ENCODE measurements at regions not wholly inside any gene's neighbourhood (a gene's known extent, or its start where the extent isn't known, plus 50 kb on each side); places are given as distances from the start of the nearest gene placed in this dataset.
A peak's percentile ranks its signal among the peaks of the same experiment; 100 is the strongest.

GRCh38 chr13:111037927-111038326 lies 77.2 kb upstream of the ARHGEF7 start:
- intact Hi-C loops (cut with DNase I, micrococcal nuclease) = no loop called here
- DNase-seq (no peak), ATAC-seq (no peak)
- ChIA-PET CTCF (interaction anchor here (1.3 kb wide), 1 partner anchor 30 kb away, joined by 5 read pairs; no protein-coding TSS in a partner anchor), POLR2A (no interaction called here)
- no peak overlapping the region for H3K27ac Mint-ChIP-seq
- peaks cover 32% of the 10 kb centered on the region for H3K27me3 Mint-ChIP-seq
- H3K36me3 Mint-ChIP-seq (ENCODE audit: low read depth) = no peaks in the 10 kb centered on the region
- H3K4me3 Mint-ChIP-seq = no peak overlapping the region
- no peaks in the 10 kb centered on the region for H3K9me3 Mint-ChIP-seq (ENCODE audit: low read depth)
- H3K4me1 Mint-ChIP-seq = no peaks in the 10 kb centered on the region

GRCh38 chr13:111036665-111037064 lies 78.4 kb upstream of the ARHGEF7 start:
- no peak overlapping the region for H3K4me3 Mint-ChIP-seq
- CTCF ChIA-PET = interaction anchor here (0.6 to 0.8 kb wide), 4 partner anchors 26 to 1117 kb away, joined by 3 read pairs; no protein-coding TSS in a partner anchor
- H3K36me3 Mint-ChIP-seq (ENCODE audit: low read depth) = no peaks in the 10 kb centered on the region
- H3K9me3 Mint-ChIP-seq (ENCODE audit: low read depth) = no peaks in the 10 kb centered on the region
- intact Hi-C loops (cut with DNase I, micrococcal nuclease) = no loop called here
- no peak overlapping the region for H3K27ac Mint-ChIP-seq
- DNase-seq (no peak), ATAC-seq (no peak)
- POLR2A ChIA-PET = no interaction called here
- peaks cover 27% of the 10 kb centered on the region for H3K27me3 Mint-ChIP-seq
- no peaks in the 10 kb centered on the region for H3K4me1 Mint-ChIP-seq

GRCh38 chr13:111035861-111036260 lies 79.2 kb upstream of the ARHGEF7 start:
- ChIA-PET POLR2A (no interaction called here), CTCF (interaction anchor here (0.6 to 0.9 kb wide), 4 partner anchors 33 to 1118 kb away, joined by 3 read pairs; no protein-coding TSS in a partner anchor)
- Mint-ChIP-seq H3K4me3 (no peak overlapping the region), H3K36me3 (ENCODE audit: low read depth) (no peaks in the 10 kb centered on the region), H3K27me3 (peaks cover 26% of the 10 kb centered on the region), H3K27ac (no peak overlapping the region), H3K4me1 (no peaks in the 10 kb centered on the region), H3K9me3 (ENCODE audit: low read depth) (no peaks in the 10 kb centered on the region)
- ATAC-seq = no peak
- DNase-seq = no peak
- intact Hi-C loops (cut with DNase I, micrococcal nuclease) = no loop called here

- no peaks in the 10 kb centered on the region for H3K4me1 Mint-ChIP-seq
- H3K36me3 Mint-ChIP-seq (ENCODE audit: low read depth) = no peaks in the 10 kb centered on the region
- POLR2A ChIA-PET = no interaction called here
- CTCF ChIA-PET = no interaction called here
- ATAC-seq = no peak
- H3K27ac Mint-ChIP-seq = no peak overlapping the region
- intact Hi-C loops (cut with DNase I, micrococcal nuclease) = no loop called here
- no peaks in the 10 kb centered on the region for H3K9me3 Mint-ChIP-seq (ENCODE audit: low read depth)
- H3K27me3 Mint-ChIP-seq = peaks cover 24% of the 10 kb centered on the region
- DNase-seq = no peak
- no peak overlapping the region for H3K4me3 Mint-ChIP-seq
These were observed 80.3 kb upstream of the ARHGEF7 start for GRCh38 chr13:111034811-111035210.

GRCh38 chr13:111033172-111034130 lies 81.7 kb upstream of the ARHGEF7 start:
- H3K9me3 Mint-ChIP-seq (ENCODE audit: low read depth) = no peaks in the 10 kb centered on the region
- CTCF ChIA-PET = interaction anchor here (0.6 kb wide), 1 partner anchor 76 kb away, joined by 3 read pairs; no protein-coding TSS in a partner anchor
- no peaks in the 10 kb centered on the region for H3K36me3 Mint-ChIP-seq (ENCODE audit: low read depth)
- no peak for DNase-seq
- H3K4me1 Mint-ChIP-seq = no peaks in the 10 kb centered on the region
- no peak overlapping the region for H3K4me3 Mint-ChIP-seq
- POLR2A ChIA-PET = no interaction called here
- H3K27ac Mint-ChIP-seq = no peak overlapping the region
- no peak for ATAC-seq
- intact Hi-C loops (cut with DNase I, micrococcal nuclease) = no loop called here
- H3K27me3 Mint-ChIP-seq = peaks cover 21% of the 10 kb centered on the region

- intact Hi-C loops (cut with DNase I, micrococcal nuclease) = no loop called here
- ATAC-seq = peak; percentile 86
- DNase-seq = peak; percentile 54
- POLR2A ChIA-PET = no interaction called here
- H3K27me3 Mint-ChIP-seq = peaks cover 12% of the 10 kb centered on the region
- H3K4me1 Mint-ChIP-seq = peaks cover 2% of the 10 kb centered on the region
- H3K36me3 Mint-ChIP-seq (ENCODE audit: low read depth) = no peaks in the 10 kb centered on the region
- H3K9me3 Mint-ChIP-seq (ENCODE audit: low read depth) = no peaks in the 10 kb centered on the region
- no peak overlapping the region for H3K4me3 Mint-ChIP-seq
- H3K27ac Mint-ChIP-seq = no peak overlapping the region
- CTCF ChIA-PET = interaction anchor here (0.6 kb wide), 1 partner anchor 53 kb away, joined by 3 read pairs; no protein-coding TSS in a partner anchor
These were observed 83.6 kb upstream of the ARHGEF7 start for GRCh38 chr13:111031531-111031961.

- POLR2A ChIA-PET = no interaction called here
These were observed 85.0 kb upstream of the ARHGEF7 start for GRCh38 chr13:111029957-111030609.

GRCh38 chr13:111027458-111028439 lies 87.4 kb upstream of the ARHGEF7 start:
- Mint-ChIP-seq H3K4me3 (no peak overlapping the region), H3K9me3 (ENCODE audit: low read depth) (no peaks in the 10 kb centered on the region), H3K4me1 (peaks cover 2% of the 10 kb centered on the region), H3K36me3 (ENCODE audit: low read depth) (no peaks in the 10 kb centered on the region), H3K27me3 (peaks cover 22% of the 10 kb centered on the region), H3K27ac (no peak overlapping the region)
- intact Hi-C loops (cut with DNase I, micrococcal nuclease) = no loop called here
- DNase-seq (peak; percentile 28), ATAC-seq (no peak)
- ChIA-PET CTCF (interaction anchor here (0.5 kb wide), 1 partner anchor 44 kb away, joined by 3 read pairs; no protein-coding TSS in a partner anchor), POLR2A (no interaction called here)

More at GRCh38 chr13:111029957-111030609, 85.0 kb upstream of the ARHGEF7 start:
- DNase-seq = no peak
- Mint-ChIP-seq H3K4me1 (peaks cover 2% of the 10 kb centered on the region), H3K9me3 (ENCODE audit: low read depth) (no peaks in the 10 kb centered on the region), H3K36me3 (ENCODE audit: low read depth) (no peaks in the 10 kb centered on the region), H3K4me3 (no peak overlapping the region), H3K27ac (no peak overlapping the region), H3K27me3 (peaks cover 11% of the 10 kb centered on the region)
- CTCF ChIA-PET = interaction anchor here (0.6 to 1.0 kb wide), 2 partner anchors 13 to 15 kb away, joined by 3 read pairs; no protein-coding TSS in a partner anchor
- ATAC-seq = no peak
- intact Hi-C loops (cut with DNase I, micrococcal nuclease) = no loop called here

- ChIA-PET POLR2A (no interaction called here), CTCF (no interaction called here)
- peaks cover 12% of the 10 kb centered on the region for H3K9me3 Mint-ChIP-seq (ENCODE audit: low read depth)
- no peaks in the 10 kb centered on the region for H3K36me3 Mint-ChIP-seq (ENCODE audit: low read depth)
- intact Hi-C loops (cut with DNase I, micrococcal nuclease) = no loop called here
- peaks cover 2% of the 10 kb centered on the region for H3K4me1 Mint-ChIP-seq
- H3K27me3 Mint-ChIP-seq = peaks cover 27% of the 10 kb centered on the region
- ATAC-seq (no peak), DNase-seq (no peak)
- H3K4me3 Mint-ChIP-seq = no peak overlapping the region
- H3K27ac Mint-ChIP-seq = no peak overlapping the region
These were observed 89.8 kb upstream of the ARHGEF7 start for GRCh38 chr13:111025310-111025709.

- H3K4me1 Mint-ChIP-seq = no peaks in the 10 kb centered on the region
- no peak overlapping the region for H3K27ac Mint-ChIP-seq
- POLR2A ChIA-PET = interaction anchor here (0.6 kb wide), 1 partner anchor 165 kb away, joined by 3 read pairs; no protein-coding TSS in a partner anchor
- CTCF ChIA-PET = interaction anchor here (0.7 kb wide), 1 partner anchor 1592 kb away, joined by 3 read pairs; no protein-coding TSS in a partner anchor
- ATAC-seq (no peak), DNase-seq (no peak)
- no peaks in the 10 kb centered on the region for H3K36me3 Mint-ChIP-seq (ENCODE audit: low read depth)
- H3K27me3 Mint-ChIP-seq = peaks cover 24% of the 10 kb centered on the region
- peaks cover 12% of the 10 kb centered on the region for H3K9me3 Mint-ChIP-seq (ENCODE audit: low read depth)
- no peak overlapping the region for H3K4me3 Mint-ChIP-seq
- intact Hi-C loops (cut with DNase I, micrococcal nuclease) = no loop called here
These were observed 92.2 kb upstream of the ARHGEF7 start for GRCh38 chr13:111022886-111023285.

- H3K36me3 Mint-ChIP-seq (ENCODE audit: low read depth) = no peaks in the 10 kb centered on the region
- no peaks in the 10 kb centered on the region for H3K4me1 Mint-ChIP-seq
These were observed 92.9 kb upstream of the ARHGEF7 start for GRCh38 chr13:111022241-111022640.

More at GRCh38 chr13:111022241-111022640, 92.9 kb upstream of the ARHGEF7 start:
- no peak for DNase-seq
- Mint-ChIP-seq H3K4me3 (no peak overlapping the region), H3K27ac (no peak overlapping the region), H3K9me3 (ENCODE audit: low read depth) (peaks cover 12% of the 10 kb centered on the region), H3K27me3 (peaks cover 24% of the 10 kb centered on the region)
- POLR2A ChIA-PET = no interaction called here
- ATAC-seq = no peak
- intact Hi-C loops (cut with DNase I, micrococcal nuclease) = no loop called here
- CTCF ChIA-PET = no interaction called here
